HepG2 (cell line): ENCODE measurements at regions not wholly inside any gene's neighbourhood (a gene's known extent, or its start where the extent isn't known, plus 50 kb on each side); places are given as distances from the start of the nearest gene placed in this dataset.

Experiments
- HMG20A ChIP-seq: IDR thresholded peaks from 2 replicates; pipeline ENCODE4 v1.6.1; 2016; ENCODE audit warnings: borderline replicate concordance
- LCORL ChIP-seq, 2 experiments: fragments of 450-650 bp in 1 of 2; sonication (generic) in 1 of 2; formaldehyde crosslinking in 1 of 2; IDR thresholded peaks; 2 replicates each; pipeline versions ENCODE4 v1.5.0 to v1.6.1; 2017 to 2020; ENCODE audit warnings: antibody characterized with exemption in 1 of 2, missing genetic modification reagents in 1 of 2
- MIXL1 ChIP-seq: IDR thresholded peaks from 2 replicates; pipeline ENCODE4 v1.6.1; 2016
- NFIB ChIP-seq: sonication (generic); formaldehyde crosslinking; IDR thresholded peaks from 2 replicates; pipeline ENCODE4 v1.9.0; 2021; ENCODE audit warnings: missing genetic modification reagents, mild to moderate bottlenecking, borderline replicate concordance
- NR2F1 ChIP-seq, 2 experiments: fragments of 450-650 bp in 1 of 2; formaldehyde crosslinking in 1 of 2; IDR thresholded peaks; 2 replicates each; pipeline versions ENCODE4 v1.5.0 to v1.6.1; 2016 to 2020; ENCODE audit warnings: mild to moderate bottlenecking in 1 of 2, missing compliant biosample characterization in 1 of 2, missing genetic modification reagents in 1 of 2, moderate library complexity in 1 of 2
- PAXIP1 ChIP-seq: sonication (generic); formaldehyde crosslinking; conservative IDR thresholded peaks from 2 replicates; pipeline ENCODE4 v1.4.0; 2020; ENCODE audit warnings: mild to moderate bottlenecking, missing genetic modification reagents, moderate library complexity
- RARA ChIP-seq: IDR thresholded peaks from 2 replicates; pipeline ENCODE4 v1.6.1; 2016; ENCODE audit warnings: missing genetic modification reagents, missing compliant biosample characterization
- ZNF564 ChIP-seq: sonication (generic); formaldehyde crosslinking; IDR thresholded peaks from 2 replicates; pipeline ENCODE4 v1.8.1; 2023; ENCODE audit warnings: mild to moderate bottlenecking, missing genetic modification reagents
- ZNF720 ChIP-seq: sonication (generic); formaldehyde crosslinking; IDR thresholded peaks from 2 replicates; pipeline ENCODE4 v1.4.0; 2020; ENCODE audit warnings: missing genetic modification reagents
- ZNF883 ChIP-seq: sonication (generic); formaldehyde crosslinking; IDR thresholded peaks from 2 replicates; pipeline ENCODE4 v1.5.1; 2020; ENCODE audit warnings: mild to moderate bottlenecking, missing genetic modification reagents; ENCODE audit errors: not compliant biosample characterization
- ZSCAN5A ChIP-seq: sonication (generic); formaldehyde crosslinking; IDR thresholded peaks from 2 replicates; pipeline ENCODE4 v1.8.0; 2022; ENCODE audit warnings: mild to moderate bottlenecking, missing genetic modification reagents, borderline replicate concordance
- TF ChIP-seq, protein P1 (sequence below): IDR thresholded peaks from 2 replicates; pipeline ENCODE4 v1.4.0; 2020; ENCODE audit warnings: mild to moderate bottlenecking, missing genetic modification reagents
- TF ChIP-seq, protein P2 (sequence below): sonication (generic); formaldehyde crosslinking; IDR thresholded peaks from 2 replicates; pipeline ENCODE4 v1.5.1; 2020; ENCODE audit warnings: mild to moderate bottlenecking, missing genetic modification reagents, borderline replicate concordance
- TF ChIP-seq, protein P3 (sequence below): IDR thresholded peaks from 2 replicates; pipeline ENCODE4 v1.6.1; 2018; ENCODE audit warnings: missing genetic modification reagents, mild to moderate bottlenecking, missing compliant biosample characterization

DNA sequence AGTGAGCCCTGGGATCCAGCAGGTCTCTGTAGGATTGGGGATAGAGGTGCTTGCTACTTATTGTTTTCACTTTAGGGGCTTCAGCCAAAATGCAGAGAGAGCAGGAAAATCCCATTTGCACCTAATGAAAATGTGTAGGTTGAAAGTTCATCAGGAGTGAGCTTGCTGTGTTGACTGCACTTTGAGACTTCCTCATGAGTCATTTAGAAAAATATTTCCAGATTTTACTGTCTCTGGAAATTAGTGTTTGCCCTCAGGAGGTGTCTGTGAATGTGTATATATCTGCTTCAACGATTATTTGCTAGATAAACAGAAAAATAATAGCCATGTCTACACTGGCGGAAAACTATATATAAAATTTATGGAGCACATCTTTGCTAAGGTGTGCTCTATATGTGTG is 159.3 kb downstream of the CAND1 start (continued):
- TF ChIP-seq, protein P1, sequence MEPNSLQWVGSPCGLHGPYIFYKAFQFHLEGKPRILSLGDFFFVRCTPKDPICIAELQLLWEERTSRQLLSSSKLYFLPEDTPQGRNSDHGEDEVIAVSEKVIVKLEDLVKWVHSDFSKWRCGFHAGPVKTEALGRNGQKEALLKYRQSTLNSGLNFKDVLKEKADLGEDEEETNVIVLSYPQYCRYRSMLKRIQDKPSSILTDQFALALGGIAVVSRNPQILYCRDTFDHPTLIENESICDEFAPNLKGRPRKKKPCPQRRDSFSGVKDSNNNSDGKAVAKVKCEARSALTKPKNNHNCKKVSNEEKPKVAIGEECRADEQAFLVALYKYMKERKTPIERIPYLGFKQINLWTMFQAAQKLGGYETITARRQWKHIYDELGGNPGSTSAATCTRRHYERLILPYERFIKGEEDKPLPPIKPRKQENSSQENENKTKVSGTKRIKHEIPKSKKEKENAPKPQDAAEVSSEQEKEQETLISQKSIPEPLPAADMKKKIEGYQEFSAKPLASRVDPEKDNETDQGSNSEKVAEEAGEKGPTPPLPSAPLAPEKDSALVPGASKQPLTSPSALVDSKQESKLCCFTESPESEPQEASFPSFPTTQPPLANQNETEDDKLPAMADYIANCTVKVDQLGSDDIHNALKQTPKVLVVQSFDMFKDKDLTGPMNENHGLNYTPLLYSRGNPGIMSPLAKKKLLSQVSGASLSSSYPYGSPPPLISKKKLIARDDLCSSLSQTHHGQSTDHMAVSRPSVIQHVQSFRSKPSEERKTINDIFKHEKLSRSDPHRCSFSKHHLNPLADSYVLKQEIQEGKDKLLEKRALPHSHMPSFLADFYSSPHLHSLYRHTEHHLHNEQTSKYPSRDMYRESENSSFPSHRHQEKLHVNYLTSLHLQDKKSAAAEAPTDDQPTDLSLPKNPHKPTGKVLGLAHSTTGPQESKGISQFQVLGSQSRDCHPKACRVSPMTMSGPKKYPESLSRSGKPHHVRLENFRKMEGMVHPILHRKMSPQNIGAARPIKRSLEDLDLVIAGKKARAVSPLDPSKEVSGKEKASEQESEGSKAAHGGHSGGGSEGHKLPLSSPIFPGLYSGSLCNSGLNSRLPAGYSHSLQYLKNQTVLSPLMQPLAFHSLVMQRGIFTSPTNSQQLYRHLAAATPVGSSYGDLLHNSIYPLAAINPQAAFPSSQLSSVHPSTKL: peak; percentile 47
- TF ChIP-seq NFIB (CRISPR knock-in tag): no peak
- no peak for TF ChIP-seq ZNF564 (CRISPR knock-in tag)
- TF ChIP-seq, protein P2, sequence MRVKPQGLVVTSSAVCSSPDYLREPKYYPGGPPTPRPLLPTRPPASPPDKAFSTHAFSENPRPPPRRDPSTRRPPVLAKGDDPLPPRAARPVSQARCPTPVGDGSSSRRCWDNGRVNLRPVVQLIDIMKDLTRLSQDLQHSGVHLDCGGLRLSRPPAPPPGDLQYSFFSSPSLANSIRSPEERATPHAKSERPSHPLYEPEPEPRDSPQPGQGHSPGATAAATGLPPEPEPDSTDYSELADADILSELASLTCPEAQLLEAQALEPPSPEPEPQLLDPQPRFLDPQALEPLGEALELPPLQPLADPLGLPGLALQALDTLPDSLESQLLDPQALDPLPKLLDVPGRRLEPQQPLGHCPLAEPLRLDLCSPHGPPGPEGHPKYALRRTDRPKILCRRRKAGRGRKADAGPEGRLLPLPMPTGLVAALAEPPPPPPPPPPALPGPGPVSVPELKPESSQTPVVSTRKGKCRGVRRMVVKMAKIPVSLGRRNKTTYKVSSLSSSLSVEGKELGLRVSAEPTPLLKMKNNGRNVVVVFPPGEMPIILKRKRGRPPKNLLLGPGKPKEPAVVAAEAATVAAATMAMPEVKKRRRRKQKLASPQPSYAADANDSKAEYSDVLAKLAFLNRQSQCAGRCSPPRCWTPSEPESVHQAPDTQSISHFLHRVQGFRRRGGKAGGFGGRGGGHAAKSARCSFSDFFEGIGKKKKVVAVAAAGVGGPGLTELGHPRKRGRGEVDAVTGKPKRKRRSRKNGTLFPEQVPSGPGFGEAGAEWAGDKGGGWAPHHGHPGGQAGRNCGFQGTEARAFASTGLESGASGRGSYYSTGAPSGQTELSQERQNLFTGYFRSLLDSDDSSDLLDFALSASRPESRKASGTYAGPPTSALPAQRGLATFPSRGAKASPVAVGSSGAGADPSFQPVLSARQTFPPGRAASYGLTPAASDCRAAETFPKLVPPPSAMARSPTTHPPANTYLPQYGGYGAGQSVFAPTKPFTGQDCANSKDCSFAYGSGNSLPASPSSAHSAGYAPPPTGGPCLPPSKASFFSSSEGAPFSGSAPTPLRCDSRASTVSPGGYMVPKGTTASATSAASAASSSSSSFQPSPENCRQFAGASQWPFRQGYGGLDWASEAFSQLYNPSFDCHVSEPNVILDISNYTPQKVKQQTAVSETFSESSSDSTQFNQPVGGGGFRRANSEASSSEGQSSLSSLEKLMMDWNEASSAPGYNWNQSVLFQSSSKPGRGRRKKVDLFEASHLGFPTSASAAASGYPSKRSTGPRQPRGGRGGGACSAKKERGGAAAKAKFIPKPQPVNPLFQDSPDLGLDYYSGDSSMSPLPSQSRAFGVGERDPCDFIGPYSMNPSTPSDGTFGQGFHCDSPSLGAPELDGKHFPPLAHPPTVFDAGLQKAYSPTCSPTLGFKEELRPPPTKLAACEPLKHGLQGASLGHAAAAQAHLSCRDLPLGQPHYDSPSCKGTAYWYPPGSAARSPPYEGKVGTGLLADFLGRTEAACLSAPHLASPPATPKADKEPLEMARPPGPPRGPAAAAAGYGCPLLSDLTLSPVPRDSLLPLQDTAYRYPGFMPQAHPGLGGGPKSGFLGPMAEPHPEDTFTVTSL (CRISPR knock-in tag): peak; percentile 71; the same call in 1 of the 2 replicates
- no peak for TF ChIP-seq ZNF883
- TF ChIP-seq NR2F1 (CRISPR knock-in tag; IDR thresholded peaks at IDR 0.05): no peak
- peak; percentile 33; the same call in 1 of the 2 replicates for TF ChIP-seq MIXL1 (CRISPR knock-in tag)
- TF ChIP-seq, protein P3, sequence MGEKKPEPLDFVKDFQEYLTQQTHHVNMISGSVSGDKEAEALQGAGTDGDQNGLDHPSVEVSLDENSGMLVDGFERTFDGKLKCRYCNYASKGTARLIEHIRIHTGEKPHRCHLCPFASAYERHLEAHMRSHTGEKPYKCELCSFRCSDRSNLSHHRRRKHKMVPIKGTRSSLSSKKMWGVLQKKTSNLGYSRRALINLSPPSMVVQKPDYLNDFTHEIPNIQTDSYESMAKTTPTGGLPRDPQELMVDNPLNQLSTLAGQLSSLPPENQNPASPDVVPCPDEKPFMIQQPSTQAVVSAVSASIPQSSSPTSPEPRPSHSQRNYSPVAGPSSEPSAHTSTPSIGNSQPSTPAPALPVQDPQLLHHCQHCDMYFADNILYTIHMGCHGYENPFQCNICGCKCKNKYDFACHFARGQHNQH (CRISPR knock-in tag): no peak
- no peak for TF ChIP-seq LCORL (IDR thresholded peaks at IDR 0.05)
- TF ChIP-seq LCORL (CRISPR knock-in tag; IDR thresholded peaks at IDR 0.05): peak; percentile 46; the same call in 1 of the 2 replicates
- TF ChIP-seq RARA (CRISPR knock-in tag): peak; percentile 59
- peak; percentile 31; the same call in 1 of the 2 replicates for TF ChIP-seq HMG20A (CRISPR knock-in tag)
- TF ChIP-seq PAXIP1 (CRISPR knock-in tag): peak; percentile 72
- TF ChIP-seq ZNF720 (CRISPR knock-in tag): no peak
- no peak for TF ChIP-seq ZSCAN5A
